ENCODE measurements at regions not wholly inside any gene's neighbourhood (a gene's known extent, or its start where the extent isn't known, plus 50 kb on each side); places are given as distances from the start of the nearest gene placed in this dataset.
A peak's percentile ranks its signal among the peaks of the same experiment; 100 is the strongest.
"Not testable (repeated sequence)": the region's sequence is repeated elsewhere in the genome, so short reads cannot be mapped to it uniquely, and the experiment has no call there.

GRCh38 chr17:15802917-15803316 lies 70.8 kb downstream of the TBC1D26 start:
- not testable (repeated sequence) for H3K4me3 ChIP-seq (ENCODE audit: low read length); DNase-seq (ENCODE audit: low read depth, low spot score)

- not testable (repeated sequence) for DNase-seq (ENCODE audit: low read depth, low spot score); H3K4me3 ChIP-seq (ENCODE audit: low read length)
Observed at GRCh38 chr17:15806825-15807224, 74.7 kb downstream of the TBC1D26 start.

DNA sequence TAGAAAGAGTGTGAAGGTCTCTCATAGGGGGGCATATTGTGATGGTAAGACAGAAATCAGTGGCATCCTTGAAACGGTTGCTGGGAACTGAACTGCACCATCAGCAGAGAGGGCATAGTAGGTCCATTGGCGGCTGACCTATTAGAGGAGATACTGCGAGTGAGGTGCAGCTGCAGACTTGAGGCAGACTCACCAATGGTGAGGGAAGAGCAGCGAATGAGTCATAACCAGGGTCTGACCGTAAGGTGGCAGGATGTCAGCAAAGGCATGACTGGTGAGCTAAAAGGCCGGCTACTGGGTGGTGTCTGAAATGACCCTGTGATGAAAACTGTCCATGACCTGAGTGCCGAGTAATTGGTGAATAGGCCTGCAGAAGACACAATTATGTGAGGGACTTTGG lies 81.3 kb downstream of the TBC1D26 start:
- not testable (repeated sequence) for DNase-seq (ENCODE audit: low read depth, low spot score); H3K4me3 ChIP-seq (ENCODE audit: low read length)

DNA sequence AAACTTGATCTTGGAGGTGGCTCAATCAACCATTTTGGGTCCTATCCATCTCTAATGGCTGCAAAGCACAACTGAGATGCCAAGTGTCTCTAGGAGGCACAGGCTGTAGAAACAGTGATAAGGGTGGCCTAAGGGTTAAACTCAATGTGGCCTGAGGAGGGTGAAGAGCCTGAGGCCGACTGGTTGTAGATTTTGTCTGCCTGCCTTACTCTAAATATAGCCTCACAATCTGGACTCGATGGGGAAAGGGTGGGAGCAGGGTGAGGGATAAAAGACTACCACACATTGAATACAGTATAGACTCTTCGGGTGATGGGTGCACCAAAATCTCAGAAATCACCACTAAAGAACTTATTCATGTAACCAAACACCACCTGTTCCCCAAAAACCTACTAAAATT lies 81.9 kb downstream of the TBC1D26 start:
- not testable (repeated sequence) for DNase-seq (ENCODE audit: low read depth, low spot score); H3K4me3 ChIP-seq (ENCODE audit: low read length)

DNA sequence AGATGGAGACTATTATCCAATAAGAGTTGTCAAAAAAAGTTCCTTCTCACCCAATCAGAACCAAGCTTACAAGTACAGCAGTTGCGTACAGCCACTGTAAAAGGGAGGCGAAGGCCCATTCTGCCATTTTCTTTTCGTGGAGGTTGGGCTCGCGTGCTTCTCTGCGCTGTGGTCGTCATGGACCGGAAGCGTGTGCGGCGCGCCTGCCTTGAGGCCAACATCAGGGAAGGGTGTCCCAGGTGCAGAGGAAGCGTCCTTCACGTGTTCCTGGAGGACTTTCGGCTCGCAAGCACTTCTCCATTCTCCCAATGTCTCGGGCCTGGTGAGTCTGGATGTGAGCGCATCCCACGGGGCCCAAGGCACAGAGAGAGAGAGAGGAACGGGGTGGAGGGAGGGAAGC lies 85.8 kb downstream of the TBC1D26 start:
- DNase-seq (ENCODE audit: low read depth, low spot score); H3K4me3 ChIP-seq (ENCODE audit: low read length): not testable (repeated sequence)

GRCh38 chr17:15822280-15822679 lies 90.2 kb downstream of the TBC1D26 start:
- not testable (repeated sequence) for H3K4me3 ChIP-seq (ENCODE audit: low read length); DNase-seq (ENCODE audit: low read depth, low spot score)

GRCh38 chr17:15828727-15829314 lies 96.7 kb downstream of the TBC1D26 start:
- H3K4me3 ChIP-seq (ENCODE audit: low read length): not testable (repeated sequence)
- DNase-seq (ENCODE audit: low read depth, low spot score): peak; percentile 60

- not testable (repeated sequence) for H3K4me3 ChIP-seq (ENCODE audit: low read length); DNase-seq (ENCODE audit: low read depth, low spot score)
Observed at GRCh38 chr17:15830221-15830620, 98.1 kb downstream of the TBC1D26 start.

GRCh38 chr17:15831182-15831581 lies 99.1 kb downstream of the TBC1D26 start:
- H3K4me3 ChIP-seq (ENCODE audit: low read length); DNase-seq (ENCODE audit: low read depth, low spot score): not testable (repeated sequence)

- not testable (repeated sequence) for H3K4me3 ChIP-seq (ENCODE audit: low read length)
- peak; percentile 74 for DNase-seq (ENCODE audit: low read depth, low spot score)
Observed at GRCh38 chr17:15832921-15833480, 100.9 kb downstream of the TBC1D26 start.

DNA sequence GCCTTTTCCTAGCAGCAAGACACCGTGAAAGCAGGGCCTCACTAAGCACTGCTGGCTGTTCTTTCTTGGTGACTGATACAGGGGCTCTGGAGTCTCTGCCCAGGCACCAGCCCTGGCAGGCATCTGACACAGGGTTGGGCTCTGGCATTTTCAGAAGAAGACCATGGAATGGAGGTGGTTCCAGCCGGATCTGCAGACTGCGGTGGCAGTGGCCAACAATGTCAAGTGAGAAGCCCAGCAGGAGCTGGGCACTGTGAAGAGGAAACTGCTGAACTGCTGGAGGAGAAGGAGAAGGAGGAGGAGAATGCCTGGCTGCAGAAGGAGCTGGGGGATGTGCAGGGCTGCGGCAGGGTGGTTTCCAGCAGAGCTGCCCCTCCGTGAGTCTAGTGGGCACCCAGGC lies 101.8 kb downstream of the TBC1D26 start:
- not testable (repeated sequence) for DNase-seq (ENCODE audit: low read depth, low spot score); H3K4me3 ChIP-seq (ENCODE audit: low read length)

GRCh38 chr17:15835481-15835880 lies 103.4 kb downstream of the TBC1D26 start:
- H3K4me3 ChIP-seq (ENCODE audit: low read length); DNase-seq (ENCODE audit: low read depth, low spot score): not testable (repeated sequence)

GRCh38 chr17:15836249-15836982 lies 104.3 kb downstream of the TBC1D26 start:
- DNase-seq (ENCODE audit: low read depth, low spot score); H3K4me3 ChIP-seq (ENCODE audit: low read length): not testable (repeated sequence)

- not testable (repeated sequence) for DNase-seq (ENCODE audit: low read depth, low spot score); H3K4me3 ChIP-seq (ENCODE audit: low read length)
Observed at GRCh38 chr17:15836991-15837390, 104.9 kb downstream of the TBC1D26 start.

DNA sequence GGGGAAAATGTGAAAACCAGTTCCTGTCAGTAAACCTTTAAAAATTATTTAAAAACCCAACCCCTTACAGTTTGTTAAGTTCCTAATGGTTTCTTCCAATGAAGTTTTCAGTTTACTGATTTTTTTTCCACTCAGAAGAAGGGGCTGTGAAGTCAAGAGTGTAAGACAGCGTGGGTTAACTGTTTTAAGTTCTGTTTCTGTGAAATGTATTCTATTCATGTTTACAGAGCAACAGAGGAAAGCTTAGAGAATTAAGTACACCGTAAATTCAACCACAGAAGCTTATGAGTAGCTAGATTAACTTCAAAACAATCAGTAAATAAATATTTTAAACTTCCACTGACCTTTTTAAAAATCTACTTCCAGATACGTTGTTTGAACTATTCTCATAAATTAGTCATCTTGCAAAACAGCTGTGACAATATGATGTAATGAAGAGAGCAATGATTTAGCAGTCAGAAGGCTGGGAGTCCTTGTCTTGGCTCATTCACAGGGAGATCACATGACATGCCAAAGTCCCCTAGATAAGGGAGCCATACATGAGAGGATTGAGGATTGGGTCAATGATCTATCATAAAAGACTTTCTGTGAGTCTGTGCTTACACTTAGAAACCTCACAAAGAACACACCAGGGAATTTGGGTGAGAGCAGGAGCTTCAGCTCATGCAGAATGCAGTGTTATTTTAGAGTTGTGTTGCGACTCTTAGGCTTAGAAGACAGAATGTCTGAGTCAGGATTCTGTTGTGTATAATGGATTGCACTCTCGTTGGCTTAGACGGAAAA lies 97.3 kb upstream of the ADORA2B start:
- DNase-seq (ENCODE audit: low read depth, low spot score): not testable (repeated sequence)

GRCh38 chr17:15849054-15849453 lies 95.9 kb upstream of the ADORA2B start:
- not testable (repeated sequence) for DNase-seq (ENCODE audit: low read depth, low spot score); H3K4me3 ChIP-seq (ENCODE audit: low read length)

More for the DNA sequence above, 97.3 kb upstream of the ADORA2B start:
- H3K4me3 ChIP-seq (ENCODE audit: low read length): not testable (repeated sequence)

GRCh38 chr17:15850071-15850470 lies 94.9 kb upstream of the ADORA2B start:
- not testable (repeated sequence) for DNase-seq (ENCODE audit: low read depth, low spot score)

GRCh38 chr17:15850687-15851086 lies 94.2 kb upstream of the ADORA2B start:
- DNase-seq (ENCODE audit: low read depth, low spot score); H3K4me3 ChIP-seq (ENCODE audit: low read length): not testable (repeated sequence)

More at GRCh38 chr17:15850071-15850470, 94.9 kb upstream of the ADORA2B start:
- not testable (repeated sequence) for H3K4me3 ChIP-seq (ENCODE audit: low read length)

GRCh38 chr17:15852863-15853262 lies 92.1 kb upstream of the ADORA2B start:
- DNase-seq (ENCODE audit: low read depth, low spot score); H3K4me3 ChIP-seq (ENCODE audit: low read length): not testable (repeated sequence)

All from Jurkat, Clone E6-1 (cell line).